GM19035 (cell line): ENCODE measurements at regions not wholly inside any gene's neighbourhood (a gene's known extent, or its start where the extent isn't known, plus 50 kb on each side); places are given as distances from the start of the nearest gene placed in this dataset.

ENCODE experiments used
- ATAC-seq: cut with Tn5 transposase; IDR thresholded peaks from one replicate; pipeline ENCODE4 v1.9.1; 2021; ENCODE audit not compliant: unreplicated experiment

GRCh38 chr7:9955138-9955537, 1018.5 kb upstream of the PHF14 start:
- ATAC-seq = no peak

- no peak for ATAC-seq
Measured at GRCh38 chr7:9958486-9958885, 1015.2 kb upstream of the PHF14 start.

- no peak for ATAC-seq
Measured at GRCh38 chr7:9960460-9960859, 1013.2 kb upstream of the PHF14 start.

- ATAC-seq = no peak
Measured at GRCh38 chr7:9961161-9961922, 1012.3 kb upstream of the PHF14 start.

GRCh38 chr7:9962742-9963141, 1010.9 kb upstream of the PHF14 start:
- no peak for ATAC-seq

GRCh38 chr7:9978106-9979064, 995.3 kb upstream of the PHF14 start:
- ATAC-seq = no peak

GRCh38 chr7:9981742-9982349, 991.8 kb upstream of the PHF14 start:
- ATAC-seq = no peak

- ATAC-seq = no peak
Measured at GRCh38 chr7:9983048-9983447, 990.6 kb upstream of the PHF14 start.

GRCh38 chr7:10015687-10016086, 958.0 kb upstream of the PHF14 start:
- no peak for ATAC-seq

- ATAC-seq = no peak
Measured at GRCh38 chr7:10022480-10022879, 951.2 kb upstream of the PHF14 start.

GRCh38 chr7:10022957-10023356, 950.7 kb upstream of the PHF14 start:
- no peak for ATAC-seq

- no peak for ATAC-seq
Measured at GRCh38 chr7:10034843-10035556, 938.7 kb upstream of the PHF14 start.

- ATAC-seq = no peak
Measured at GRCh38 chr7:10036693-10037092, 937.0 kb upstream of the PHF14 start.

- ATAC-seq = no peak
Measured at GRCh38 chr7:10038351-10038750, 935.3 kb upstream of the PHF14 start.

- ATAC-seq = no peak
Measured at GRCh38 chr7:10040674-10041073, 933.0 kb upstream of the PHF14 start.

GRCh38 chr7:10070899-10071298, 902.8 kb upstream of the PHF14 start:
- ATAC-seq = no peak

- no peak for ATAC-seq
Measured at GRCh38 chr7:10075866-10076265, 897.8 kb upstream of the PHF14 start.

GRCh38 chr7:10076660-10077300, 896.9 kb upstream of the PHF14 start:
- ATAC-seq = no peak

GRCh38 chr7:10079572-10079971, 894.1 kb upstream of the PHF14 start:
- no peak for ATAC-seq

GRCh38 chr7:10082896-10083295, 890.8 kb upstream of the PHF14 start:
- no peak for ATAC-seq

- no peak for ATAC-seq
Measured at GRCh38 chr7:10083766-10084165, 889.9 kb upstream of the PHF14 start.
